ENCODE measurements at regions not wholly inside any gene's neighbourhood (a gene's known extent, or its start where the extent isn't known, plus 50 kb on each side); places are given as distances from the start of the nearest gene placed in this dataset.
A peak's percentile ranks its signal among the peaks of the same experiment; 100 is the strongest.

- 36 to 51% methylated on average over 4 to 6 of the region's 8 CpGs for WGBS, 2 donors
Measured at GRCh38 chrX:5236096-5236495, 992.6 kb downstream of the NLGN4X start.

GRCh38 chrX:5233830-5234229 lies 994.8 kb downstream of the NLGN4X start:
- 65 to 78% methylated on average over 3 of the region's 3 CpGs for WGBS, 2 donors
- H3K4me3 ChIP-seq, result no peak overlapping the region
- H3K27ac ChIP-seq, result no peak overlapping the region
- TF ChIP-seq POLR2A (IDR thresholded peaks at IDR 0.05) (no peak), CTCF (IDR thresholded peaks at IDR 0.05) (no peak)
- DNase-seq (no peak), ATAC-seq (no peak)
- H3K27me3 ChIP-seq, result no peaks in the 10 kb centered on the region
- no peaks in the 10 kb centered on the region for H3K4me1 ChIP-seq
- intact Hi-C loops (cut with DNase I), result no loop called here
- no peaks in the 10 kb centered on the region for H3K9me3 ChIP-seq
- no peaks in the 10 kb centered on the region for H3K36me3 ChIP-seq (replicated peaks in 1 of 2; ENCODE audit: insufficient read depth in 1 of 2, low read depth in 2 of 2)

More at GRCh38 chrX:5236096-5236495, 992.6 kb downstream of the NLGN4X start:
- DNase-seq (peak in 1 of 4 donors; percentile 5), ATAC-seq (no peak)
- H3K4me1 ChIP-seq, result no peaks in the 10 kb centered on the region
- H3K27ac ChIP-seq, result no peak overlapping the region
- H3K27me3 ChIP-seq, result no peaks in the 10 kb centered on the region
- no peak overlapping the region for H3K4me3 ChIP-seq
- intact Hi-C loops (cut with DNase I), result no loop called here
- TF ChIP-seq POLR2A (IDR thresholded peaks at IDR 0.05), result no peak
- peak in 1 of 7 experiments; percentile 21 for TF ChIP-seq CTCF (IDR thresholded peaks at IDR 0.05)
- no peaks in the 10 kb centered on the region for H3K36me3 ChIP-seq (replicated peaks in 1 of 2; ENCODE audit: insufficient read depth in 1 of 2, low read depth in 2 of 2)
- no peaks in the 10 kb centered on the region for H3K9me3 ChIP-seq

GRCh38 chrX:5220421-5220820 lies 1008.2 kb downstream of the NLGN4X start:
- no peaks in the 10 kb centered on the region for H3K36me3 ChIP-seq (replicated peaks in 1 of 2; ENCODE audit: insufficient read depth in 1 of 2, low read depth in 2 of 2)
- intact Hi-C loops (cut with DNase I), result no loop called here
- no peaks in the 10 kb centered on the region for H3K9me3 ChIP-seq
- no peak overlapping the region for H3K27ac ChIP-seq
- DNase-seq (no peak), ATAC-seq (no peak)
- no peaks in the 10 kb centered on the region for H3K27me3 ChIP-seq
- TF ChIP-seq CTCF (IDR thresholded peaks at IDR 0.05), result no peak
- TF ChIP-seq POLR2A (IDR thresholded peaks at IDR 0.05), result no peak
- H3K4me3 ChIP-seq, result no peak overlapping the region
- no peaks in the 10 kb centered on the region for H3K4me1 ChIP-seq

- Histone ChIP-seq H3K36me3 (replicated peaks in 1 of 2; ENCODE audit: insufficient read depth in 1 of 2, low read depth in 2 of 2) (no peaks in the 10 kb centered on the region), H3K27me3 (no peaks in the 10 kb centered on the region), H3K4me1 (no peaks in the 10 kb centered on the region), H3K27ac (no peak overlapping the region), H3K4me3 (no peak overlapping the region), H3K9me3 (no peaks in the 10 kb centered on the region)
- ATAC-seq, result no peak
- intact Hi-C loops (cut with DNase I), result no loop called here
- WGBS, 2 donors, result 22 to 23% methylated on average over 4 of the region's 4 CpGs
- DNase-seq, result no peak
- TF ChIP-seq POLR2A (IDR thresholded peaks at IDR 0.05) (no peak), CTCF (IDR thresholded peaks at IDR 0.05) (no peak)
Measured at GRCh38 chrX:5194806-5195205, 1033.9 kb downstream of the NLGN4X start.

DNA sequence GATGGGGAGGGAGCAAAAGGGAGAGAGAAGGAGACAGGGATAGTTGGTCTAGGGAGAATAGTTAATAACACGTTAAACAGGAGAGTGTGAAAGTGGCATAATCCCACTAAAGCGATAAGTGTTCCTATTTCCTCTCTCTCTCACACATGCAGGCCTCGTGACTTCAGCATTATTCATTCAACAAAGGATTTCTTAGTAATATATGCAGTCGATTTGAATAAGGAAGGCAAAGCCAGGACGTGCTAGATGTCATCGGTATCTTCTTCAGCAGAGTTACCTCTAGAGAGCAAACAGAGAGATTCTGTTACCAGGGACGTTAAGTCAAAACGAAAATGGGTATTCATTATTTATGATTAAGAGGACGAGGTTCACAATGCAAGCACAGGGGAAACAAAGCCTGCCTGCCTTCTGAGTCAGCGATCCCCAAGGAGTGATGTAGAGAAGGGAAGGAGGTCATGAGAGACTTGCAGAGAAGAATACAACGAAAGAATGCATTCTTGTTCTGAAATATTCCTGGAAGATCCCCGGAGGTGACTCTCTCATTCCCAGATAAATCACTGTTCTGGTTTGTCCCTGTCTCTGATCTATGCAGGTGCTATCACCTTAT lies 1048.4 kb downstream of the NLGN4X start:
- Histone ChIP-seq H3K9me3 (no peaks in the 10 kb centered on the region), H3K27ac (no peak overlapping the region), H3K36me3 (replicated peaks in 1 of 2; ENCODE audit: insufficient read depth in 1 of 2, low read depth in 2 of 2) (no peaks in the 10 kb centered on the region), H3K4me1 (no peaks in the 10 kb centered on the region), H3K27me3 (no peaks in the 10 kb centered on the region), H3K4me3 (no peak overlapping the region)
- DNase-seq (no peak), ATAC-seq (no peak)
- intact Hi-C loops (cut with DNase I), result no loop called here
- WGBS, 2 donors, result 45 to 46% methylated on average over 12 of the region's 12 CpGs
- no peak for TF ChIP-seq POLR2A (IDR thresholded peaks at IDR 0.05)
